8988T (cell line): ENCODE measurements at regions not wholly inside any gene's neighbourhood (a gene's known extent, or its start where the extent isn't known, plus 50 kb on each side); places are given as distances from the start of the nearest gene placed in this dataset.

Experiments used
- DNase-seq: peaks from one replicate; pipeline ENCODE4 v3.0.0; 2011

DNA sequence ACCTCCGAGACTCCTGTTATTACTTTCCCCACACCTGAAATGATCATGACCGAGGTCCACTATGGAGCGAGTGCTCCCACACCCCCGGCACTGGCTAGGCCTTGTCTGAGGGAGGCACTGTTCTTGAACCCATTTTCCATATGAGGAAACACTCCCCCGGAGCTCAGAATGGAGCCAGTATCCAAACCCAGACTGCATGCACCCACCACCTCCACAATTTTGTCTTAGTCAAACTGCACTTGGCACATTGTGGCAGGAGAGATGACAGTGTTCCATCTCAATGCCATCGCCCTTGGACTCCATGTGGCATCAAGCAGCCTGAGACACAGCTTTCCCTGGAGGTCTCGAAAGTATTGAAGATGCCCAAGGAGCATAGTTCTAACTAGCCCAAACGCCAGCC, 154.1 kb downstream of the NUP210 start:
- no peak for DNase-seq

DNA sequence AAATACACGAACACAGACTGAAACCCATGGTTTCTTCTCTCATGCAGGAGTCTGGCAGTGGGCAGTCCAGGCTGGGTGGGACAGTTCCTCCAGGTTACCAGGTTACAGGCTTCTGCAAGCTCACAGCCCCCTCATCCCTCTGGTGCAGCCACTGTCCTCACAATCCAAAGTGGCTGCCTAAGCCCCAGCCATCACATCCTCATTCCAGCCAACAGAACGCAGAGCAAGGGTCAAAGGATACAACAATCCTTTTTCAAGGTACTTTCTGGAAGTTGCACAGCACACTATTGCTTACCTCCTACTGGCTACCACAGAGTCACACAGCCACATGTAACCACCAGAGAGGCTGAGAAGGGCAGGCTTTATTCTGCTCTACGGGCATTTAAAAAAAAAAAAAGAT, 154.6 kb downstream of the NUP210 start:
- DNase-seq: no peak

DNA sequence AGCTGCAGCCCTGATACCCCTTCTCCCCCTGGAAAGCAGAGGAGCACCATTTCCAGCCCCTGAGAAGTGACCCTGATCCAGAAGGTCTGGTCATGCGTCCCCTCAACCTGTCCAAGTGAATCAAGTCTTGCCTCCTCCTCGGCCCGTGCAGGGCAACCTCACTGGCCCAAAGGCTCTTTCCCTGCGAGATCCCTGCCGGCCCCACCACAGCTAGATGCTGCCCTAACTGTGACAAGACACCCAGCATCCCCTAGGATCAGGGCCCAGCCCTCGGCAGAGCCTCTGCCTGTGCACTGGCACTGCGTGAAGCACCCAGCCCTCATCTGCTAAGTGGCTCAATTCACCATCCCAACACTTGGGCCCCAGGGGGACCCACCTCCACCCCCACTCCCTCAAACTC, 155.1 kb downstream of the NUP210 start:
- DNase-seq: no peak

DNA sequence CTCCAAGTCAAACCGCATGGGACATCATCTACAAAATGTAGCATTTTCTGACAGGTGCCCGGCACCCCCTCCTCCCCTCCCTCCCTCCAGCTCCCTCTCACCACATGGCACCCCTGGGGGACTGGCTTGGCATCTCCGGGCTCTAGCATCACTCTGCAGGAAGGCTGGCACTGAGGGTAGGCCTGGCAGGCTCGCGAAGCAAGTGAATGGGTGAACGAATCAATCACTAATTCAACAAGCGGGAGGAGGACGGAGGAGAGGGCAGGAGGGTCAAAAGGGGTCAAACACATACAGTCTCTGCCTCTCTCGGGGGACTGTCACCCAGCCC, 155.7 kb downstream of the NUP210 start:
- no peak for DNase-seq

DNA sequence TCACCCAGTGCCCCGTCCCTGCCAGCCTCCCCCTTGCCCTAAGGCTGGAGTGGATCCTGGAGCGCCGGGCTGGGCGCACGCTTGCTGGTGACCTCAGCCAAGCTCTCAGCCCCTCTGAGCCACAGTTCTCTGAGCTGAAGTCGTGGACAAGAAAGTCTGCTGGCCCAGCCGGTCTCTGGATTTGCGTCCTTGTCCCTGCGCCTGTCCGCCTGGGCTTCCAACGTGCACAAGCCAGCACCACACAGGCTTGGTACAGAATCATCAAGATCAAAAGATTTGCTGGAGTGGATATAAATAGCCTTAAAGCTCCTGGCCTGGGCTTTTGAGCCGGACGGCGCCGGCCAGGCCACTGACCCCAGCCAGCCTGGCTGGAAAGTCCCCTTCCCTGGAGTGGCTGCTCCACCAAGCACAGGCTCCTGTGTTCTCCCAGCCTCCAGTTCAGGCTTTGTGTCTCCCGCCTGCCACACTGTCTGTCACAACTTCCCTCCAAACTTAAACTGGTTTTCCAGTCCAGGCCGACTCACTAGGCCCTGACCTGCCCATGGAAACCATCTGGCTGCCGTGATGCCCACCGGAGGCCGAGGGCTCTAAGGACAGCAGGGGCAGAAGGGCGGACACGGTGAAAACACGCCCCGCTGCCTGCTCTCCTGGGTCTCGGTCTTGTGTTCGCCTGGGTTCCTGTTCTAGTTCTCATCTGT, 156.2 kb downstream of the NUP210 start:
- no peak for DNase-seq

DNA sequence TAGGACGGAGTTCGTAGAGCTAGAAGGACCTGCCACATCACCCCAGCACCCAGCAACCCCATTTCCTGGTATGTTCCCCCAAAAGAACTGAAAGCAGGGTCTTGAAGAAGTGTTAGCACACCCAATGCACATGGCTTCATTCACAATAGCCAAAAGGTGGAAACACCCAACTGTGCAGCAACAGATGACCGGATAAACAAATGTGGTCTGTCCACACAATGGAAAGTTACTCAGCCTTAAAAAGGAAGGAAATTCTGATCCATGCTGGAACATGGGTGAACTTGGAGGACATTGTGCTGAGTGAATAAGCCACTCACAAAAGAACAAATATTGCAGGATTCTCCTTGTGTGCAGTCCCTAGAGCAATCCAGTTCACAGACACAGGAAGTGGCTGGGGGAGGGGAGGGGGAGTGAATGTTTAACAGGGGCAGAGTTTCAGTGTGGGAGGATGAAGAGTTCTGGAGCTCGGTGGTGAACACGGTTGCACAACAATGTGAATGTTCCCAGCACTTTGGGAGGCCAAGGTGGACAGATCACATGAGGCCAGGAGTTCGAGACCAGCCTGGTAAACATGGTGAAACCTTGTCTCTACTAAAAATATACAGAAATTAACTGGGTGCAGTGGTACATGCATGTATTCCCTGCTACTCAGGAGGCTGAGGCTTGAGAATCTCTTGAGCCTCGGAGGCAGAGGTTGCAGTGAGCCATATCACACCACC, 157.5 kb downstream of the NUP210 start:
- no peak for DNase-seq

DNA sequence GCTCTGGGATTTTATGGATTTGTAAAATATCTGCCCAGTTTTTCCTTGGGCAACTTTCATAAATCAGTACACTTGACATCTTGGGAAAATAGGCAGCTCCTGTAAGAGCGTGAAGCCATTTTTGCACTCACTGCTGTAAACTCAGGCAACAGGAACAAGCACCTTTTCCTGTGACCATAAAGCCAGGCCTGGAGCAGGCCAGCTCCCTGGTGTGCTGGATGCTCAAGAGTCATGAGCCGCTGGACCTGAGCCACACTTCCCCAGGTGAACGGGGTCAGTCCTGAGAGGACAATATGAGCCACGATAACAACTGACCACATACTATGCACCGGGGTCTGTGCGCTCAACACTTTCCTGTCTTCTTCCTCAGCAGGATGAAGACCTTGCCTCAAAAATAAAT, 158.2 kb downstream of the NUP210 start:
- DNase-seq: no peak

DNA sequence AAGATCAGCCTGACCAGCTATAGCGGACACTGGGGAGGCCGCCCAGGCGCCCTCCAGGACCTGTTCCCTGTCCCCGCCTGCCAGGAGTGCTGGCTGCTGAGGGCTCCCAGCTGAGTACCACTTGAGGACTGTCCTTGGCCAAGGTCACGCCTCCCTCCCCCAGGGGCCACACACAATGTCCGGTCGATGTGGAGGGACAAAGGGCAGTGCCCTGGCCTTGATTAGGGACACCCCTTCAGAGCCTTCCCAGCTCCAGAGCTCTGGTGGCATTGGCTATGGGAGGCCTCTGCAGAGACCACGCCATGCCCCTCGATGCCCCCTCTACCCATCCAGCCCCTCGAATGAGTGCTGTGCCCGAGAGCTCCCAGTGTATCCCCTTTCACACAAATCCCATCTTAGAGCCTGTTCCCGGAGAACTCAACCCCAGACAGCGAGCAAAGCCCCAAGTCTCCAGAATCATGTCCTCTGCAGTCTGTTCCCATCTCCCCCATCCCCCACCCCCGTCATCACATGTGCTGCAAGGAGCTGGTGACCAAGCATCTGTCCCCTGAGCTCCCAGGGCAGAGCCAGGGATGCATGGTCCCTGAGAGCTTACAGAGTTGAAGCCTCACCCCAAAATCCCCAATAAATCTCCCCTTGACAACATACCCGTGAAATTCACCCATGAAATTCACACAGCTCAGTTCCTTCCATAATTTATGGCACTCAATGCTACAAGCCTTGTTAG, 158.9 kb downstream of the NUP210 start:
- no peak for DNase-seq

DNA sequence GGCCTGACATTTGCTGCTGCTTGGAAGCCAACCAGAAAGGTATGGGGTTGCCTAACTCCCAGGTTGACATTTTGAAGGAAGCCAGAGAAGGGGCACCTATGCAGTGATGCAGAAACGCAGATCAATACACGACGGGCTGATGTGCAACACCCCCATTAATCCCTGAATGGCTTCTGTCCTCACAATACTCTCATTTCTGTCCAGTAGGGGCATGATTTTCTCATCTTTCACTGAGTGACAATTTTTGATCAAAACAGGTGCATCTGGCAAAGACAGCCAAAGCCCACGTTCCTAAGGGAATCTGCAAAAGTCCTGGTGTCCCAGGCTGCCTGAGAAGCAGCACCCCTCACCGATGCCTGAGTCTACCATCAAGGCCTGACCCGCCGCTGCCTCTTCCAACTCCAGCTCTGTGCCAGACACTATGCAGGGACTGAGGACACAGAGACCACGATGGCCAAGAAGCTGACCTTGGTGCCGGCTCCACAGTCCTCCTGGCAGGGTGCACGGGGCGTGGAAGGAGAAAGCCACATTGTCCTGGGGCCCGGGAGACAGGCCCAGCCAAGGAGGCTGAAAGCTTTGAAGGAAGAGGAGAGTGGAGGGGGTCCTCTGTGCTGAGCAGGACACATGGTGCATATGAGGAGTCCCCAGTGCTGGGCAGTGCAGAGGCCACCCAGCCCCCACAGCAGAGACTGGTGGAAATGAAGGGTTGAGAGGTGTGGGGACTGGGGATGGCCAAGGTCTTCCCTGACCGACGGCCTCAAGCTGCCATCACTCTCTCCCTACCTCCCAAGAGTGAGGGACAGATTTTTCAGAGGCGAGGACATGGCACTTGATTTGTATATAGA, 159.6 kb downstream of the NUP210 start:
- DNase-seq: no peak

DNA sequence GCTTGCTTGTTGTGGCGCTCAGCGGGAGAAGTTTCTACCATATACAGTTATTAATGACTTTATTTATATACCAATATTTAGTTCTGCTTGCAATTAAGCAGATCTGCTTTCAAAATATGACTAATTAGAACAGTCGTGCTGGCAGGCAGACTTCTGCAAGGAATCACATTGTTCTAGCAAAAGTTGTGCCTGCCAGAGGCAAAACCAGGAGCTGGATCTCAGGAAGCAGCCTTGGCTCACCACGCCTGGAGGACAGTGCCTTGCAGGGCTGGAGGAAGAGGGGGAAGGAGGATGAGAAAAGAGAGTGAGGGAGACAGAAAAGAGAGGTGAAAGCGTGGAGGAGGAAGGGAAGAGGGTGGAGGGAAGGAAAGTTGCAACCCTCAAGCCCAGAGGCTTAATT, 160.3 kb downstream of the NUP210 start:
- DNase-seq: no peak

DNA sequence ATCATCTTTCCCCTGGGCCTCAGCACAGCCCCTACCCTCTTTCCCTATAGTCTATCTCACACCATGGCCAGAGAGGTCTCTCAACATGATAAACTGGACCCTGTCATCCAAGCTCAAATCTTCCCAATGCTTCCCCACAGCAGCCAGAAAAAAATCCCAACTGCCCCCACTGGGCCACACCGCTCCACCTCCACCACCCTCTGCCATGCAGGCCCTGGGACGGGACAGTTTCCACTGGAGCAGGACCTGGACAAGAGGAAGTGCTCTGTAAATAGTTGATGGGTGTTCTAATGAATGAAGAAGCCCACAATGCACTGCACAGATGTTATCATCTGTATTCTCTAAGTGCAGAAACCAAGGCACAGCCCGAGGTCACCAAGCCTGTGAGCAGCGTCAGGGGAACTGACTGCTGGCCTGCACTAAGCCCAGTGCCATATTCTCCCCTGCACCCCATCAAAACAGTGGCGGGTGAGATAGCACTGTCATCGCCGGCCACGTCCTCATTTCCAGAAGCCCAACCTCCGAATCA, 161.1 kb downstream of the NUP210 start:
- DNase-seq: no peak

DNA sequence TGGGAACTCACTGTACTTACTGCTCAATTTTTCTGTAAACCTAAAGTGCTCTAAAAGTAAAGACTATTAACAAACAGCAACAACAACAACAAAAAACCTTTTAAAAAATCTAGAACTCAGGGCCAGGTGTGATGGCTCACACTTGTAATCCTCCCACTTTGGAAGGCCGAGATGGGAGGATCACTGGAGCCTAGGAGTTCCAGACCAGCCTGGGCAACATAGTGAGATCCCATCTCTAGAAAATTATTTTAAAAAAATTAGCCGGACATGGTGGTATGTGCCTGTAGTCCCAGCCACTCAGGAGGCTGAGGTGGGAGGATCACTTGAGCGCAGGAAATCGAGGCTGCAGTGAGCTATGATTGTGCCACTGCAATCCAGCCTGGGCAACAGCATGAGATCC, 161.8 kb downstream of the NUP210 start:
- no peak for DNase-seq

DNA sequence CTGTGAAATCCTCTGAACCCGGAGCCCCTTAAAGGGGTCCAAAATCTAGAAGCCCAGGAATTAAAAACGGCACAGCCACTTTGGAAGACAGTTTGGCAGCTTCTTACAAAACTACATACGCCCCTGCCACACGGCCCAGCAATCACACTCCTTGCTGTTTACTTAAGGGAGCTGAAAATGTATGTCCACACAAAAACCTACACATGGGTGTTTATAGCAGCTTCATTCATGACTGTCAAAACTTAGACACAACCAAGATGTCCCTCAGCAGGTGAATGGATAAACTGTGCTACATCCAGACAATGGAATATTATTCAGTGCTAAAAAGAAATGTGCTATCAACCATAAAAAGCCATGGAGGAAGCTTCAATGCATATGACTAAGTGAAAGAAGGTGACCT, 162.5 kb downstream of the NUP210 start:
- no peak for DNase-seq

DNA sequence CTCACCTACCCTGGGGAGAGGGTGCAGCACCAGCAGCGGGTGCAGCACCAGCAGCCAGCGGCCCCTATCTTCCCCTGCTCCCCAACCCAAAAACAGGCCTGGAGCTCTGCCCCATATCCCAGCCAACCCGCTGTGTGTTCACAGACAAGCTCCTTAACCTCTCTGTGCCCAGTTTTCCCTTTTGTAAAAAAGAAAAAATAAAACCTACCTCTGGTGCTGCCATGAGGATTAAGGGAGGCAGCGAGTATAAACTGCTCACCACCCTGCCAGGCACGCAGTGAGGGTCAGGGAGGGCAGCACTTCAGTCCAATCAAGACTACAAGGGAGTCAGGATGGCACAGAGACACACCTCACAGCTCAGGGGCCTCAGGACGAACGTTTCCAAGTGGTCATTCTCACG, 163.3 kb downstream of the NUP210 start:
- no peak for DNase-seq

DNA sequence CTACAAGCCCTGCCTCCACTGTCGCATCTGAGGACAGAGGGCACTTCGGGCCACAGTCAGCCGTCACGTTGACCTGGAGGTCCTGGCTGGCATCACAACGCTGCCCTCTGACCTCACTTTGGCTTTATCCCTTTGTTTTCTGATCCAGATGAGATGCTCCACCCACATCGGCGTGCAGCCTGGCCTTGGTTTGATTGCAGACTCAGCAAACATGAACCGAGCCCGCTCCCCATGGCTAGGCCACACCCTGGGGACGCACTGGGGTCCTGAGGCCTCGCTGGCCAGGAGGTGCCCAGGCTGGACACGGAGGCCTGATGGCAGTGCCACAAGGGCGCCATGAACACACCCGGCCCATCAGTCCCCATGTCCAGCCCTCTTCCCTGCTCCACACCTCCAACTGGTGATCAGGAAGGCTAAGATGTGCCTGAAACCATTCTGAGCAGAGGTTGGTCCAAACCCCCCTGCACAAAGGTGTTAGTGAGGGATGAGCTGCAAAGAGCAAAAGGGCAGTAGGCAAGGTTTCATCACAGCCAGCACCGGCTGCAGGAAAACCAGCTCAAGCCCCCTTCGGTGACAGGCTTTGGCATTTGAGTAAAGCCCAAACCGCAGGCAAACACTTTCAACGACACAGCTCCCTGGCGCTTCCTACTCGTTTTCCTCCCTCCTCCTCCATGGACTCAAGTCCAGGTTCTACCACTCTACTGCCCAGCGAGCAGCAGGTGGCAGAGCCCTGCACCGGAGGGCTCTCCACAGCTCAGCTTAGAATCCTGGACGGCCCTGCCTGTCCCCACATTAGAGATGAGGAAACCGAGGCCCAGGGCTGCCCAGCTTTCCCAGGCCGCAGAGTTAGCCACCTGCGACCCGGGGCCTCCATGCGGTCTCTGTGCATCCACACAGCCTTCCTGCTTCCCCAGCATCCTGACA, 165.8 kb downstream of the NUP210 start:
- no peak for DNase-seq

DNA sequence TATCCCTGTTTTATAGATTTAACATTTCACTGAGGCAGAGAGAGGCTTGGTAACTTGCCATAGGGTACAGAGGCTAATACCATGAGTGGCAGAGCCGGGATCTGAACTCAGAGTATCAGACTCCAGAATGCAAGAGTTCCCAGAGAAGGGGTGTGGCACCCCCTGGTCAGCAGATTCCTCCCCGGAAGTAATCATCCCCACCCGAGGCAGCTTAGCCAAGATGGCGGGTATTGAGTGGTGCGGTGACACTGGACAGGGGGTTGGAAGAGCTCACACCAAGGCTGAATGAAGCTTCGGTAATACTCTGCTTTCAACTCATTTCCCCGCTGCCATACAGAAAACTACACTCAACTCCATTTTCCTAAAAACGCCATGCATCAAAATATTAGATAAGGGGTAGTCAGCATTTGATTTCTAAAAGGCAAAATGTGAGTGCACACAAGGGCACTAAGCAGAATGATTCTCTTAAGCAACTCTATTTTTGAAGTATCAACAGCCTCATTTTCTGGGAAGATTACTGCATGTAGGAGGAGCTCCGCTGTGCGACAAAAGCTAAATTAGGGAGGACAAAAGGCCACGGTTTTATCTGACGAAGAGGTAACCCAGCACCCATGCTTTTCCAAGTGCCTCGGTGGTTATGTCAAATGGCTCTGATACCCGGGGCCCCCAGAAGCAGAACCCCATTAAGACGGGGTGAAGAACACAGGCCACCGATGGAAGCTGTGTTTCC, 166.7 kb downstream of the NUP210 start:
- DNase-seq: no peak

DNA sequence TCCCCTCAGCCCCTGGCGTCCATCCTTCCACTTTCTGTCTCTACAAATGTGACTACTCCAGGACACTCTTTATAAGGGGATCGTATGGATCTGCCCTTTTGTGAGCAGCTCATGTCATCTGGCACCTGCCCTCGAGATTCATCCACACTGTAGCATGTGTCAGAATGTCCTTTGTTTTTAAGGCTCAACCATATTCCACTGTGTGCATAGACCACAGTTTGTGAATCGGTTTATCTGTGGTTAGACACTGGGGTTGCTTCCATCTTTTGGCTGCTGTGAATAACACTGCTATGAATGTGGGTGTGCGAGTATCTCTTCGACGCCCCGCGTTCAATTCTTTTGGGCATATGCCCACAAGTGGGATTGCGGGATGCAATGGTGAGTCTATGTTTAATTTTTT, 167.9 kb downstream of the NUP210 start:
- no peak for DNase-seq

DNA sequence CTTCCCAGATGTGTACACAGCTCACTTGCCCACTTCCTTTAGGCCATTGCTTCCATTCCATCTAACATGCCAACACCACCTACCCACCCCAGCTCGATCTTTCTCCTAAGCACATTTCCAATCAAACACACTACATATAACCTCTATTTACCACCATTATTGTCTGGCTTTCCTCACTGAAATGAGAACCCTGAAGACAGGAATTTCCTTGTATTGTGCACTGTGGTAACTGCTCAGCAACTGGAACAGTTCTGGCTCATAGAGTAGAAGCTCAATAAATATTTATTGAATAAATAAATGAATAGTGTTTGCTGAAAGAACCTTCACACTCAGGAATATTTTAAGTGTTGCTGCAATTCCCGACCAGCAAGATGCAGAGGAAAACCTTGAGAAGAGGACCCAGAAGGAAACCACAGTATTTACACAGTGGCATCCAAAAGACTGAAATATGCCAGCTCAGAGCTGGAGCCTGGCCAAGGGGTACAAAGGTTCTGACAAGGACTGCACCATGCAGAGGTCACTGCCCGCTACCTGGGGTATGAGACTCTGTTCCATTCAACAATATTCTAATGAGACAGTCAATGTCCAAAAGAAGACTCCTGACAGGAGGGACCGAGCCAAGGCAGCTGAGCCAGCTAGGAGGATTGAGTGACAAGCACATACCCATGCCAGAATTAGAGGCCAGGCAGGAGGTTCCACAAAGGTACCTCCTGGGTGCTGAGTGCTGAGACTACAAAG, 168.8 kb downstream of the NUP210 start:
- no peak for DNase-seq

DNA sequence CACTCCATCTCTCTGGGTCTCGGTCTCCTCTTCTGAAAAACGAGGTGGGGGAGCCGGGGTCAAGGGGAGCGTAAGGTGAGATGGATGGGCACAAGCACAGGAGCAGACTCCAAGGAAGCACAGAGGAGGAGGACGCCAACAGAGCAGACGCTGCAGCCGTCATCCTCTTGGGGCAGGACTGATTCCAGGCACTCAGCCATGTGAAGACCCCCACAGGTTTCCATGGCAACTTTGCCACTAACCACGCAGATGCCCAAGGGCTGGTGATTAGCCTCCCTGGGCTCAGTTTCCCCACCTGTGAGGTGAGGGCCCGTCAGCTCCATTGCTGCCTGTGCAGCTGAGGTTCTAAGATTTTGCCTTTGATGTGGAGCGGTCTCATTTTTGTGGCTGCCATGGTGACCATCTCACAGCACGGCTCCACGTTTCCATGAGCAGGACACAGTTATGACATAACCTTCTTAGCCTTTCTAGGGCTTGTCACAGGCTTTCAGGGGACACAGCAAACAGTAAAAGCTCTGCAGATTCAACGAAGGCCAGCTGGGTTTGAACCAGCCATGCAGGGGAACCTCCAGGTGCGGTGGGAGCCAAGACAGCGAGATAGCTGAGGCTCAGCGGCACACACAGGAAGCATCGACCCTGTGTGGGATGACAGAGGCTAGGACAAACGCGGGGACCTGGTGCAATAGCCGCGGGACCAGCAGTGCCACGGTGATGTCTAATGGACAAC, 170.3 kb downstream of the NUP210 start:
- no peak for DNase-seq

DNA sequence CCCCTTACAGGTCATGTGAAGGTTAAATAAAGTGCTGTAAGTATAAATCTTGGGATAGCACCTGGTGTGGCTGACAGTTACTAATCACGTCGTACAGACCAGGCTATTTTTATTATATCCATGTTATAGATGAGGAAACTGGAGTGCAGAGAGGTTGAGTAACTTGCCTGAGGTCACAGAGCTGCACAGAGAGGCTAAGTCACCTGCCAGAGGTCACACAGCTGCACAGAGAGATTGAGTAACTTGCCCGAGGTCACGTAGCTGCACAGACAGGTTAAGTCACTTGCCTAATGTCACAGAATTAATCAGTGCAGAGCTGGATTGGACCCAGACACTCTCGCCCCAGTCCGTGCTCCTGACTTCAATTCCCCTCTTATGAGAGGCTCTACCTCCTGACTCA, 171.5 kb downstream of the NUP210 start:
- DNase-seq: no peak
